NCI-H460 (cell line): ENCODE measurements at regions not wholly inside any gene's neighbourhood (a gene's known extent, or its start where the extent isn't known, plus 50 kb on each side); places are given as distances from the start of the nearest gene placed in this dataset.

Experiments
- DNase-seq: peaks from one replicate; pipeline ENCODE4 v3.0.0-alpha.2; 2016; ENCODE audit warnings: low read depth; ENCODE audit errors: extremely low read depth

DNA sequence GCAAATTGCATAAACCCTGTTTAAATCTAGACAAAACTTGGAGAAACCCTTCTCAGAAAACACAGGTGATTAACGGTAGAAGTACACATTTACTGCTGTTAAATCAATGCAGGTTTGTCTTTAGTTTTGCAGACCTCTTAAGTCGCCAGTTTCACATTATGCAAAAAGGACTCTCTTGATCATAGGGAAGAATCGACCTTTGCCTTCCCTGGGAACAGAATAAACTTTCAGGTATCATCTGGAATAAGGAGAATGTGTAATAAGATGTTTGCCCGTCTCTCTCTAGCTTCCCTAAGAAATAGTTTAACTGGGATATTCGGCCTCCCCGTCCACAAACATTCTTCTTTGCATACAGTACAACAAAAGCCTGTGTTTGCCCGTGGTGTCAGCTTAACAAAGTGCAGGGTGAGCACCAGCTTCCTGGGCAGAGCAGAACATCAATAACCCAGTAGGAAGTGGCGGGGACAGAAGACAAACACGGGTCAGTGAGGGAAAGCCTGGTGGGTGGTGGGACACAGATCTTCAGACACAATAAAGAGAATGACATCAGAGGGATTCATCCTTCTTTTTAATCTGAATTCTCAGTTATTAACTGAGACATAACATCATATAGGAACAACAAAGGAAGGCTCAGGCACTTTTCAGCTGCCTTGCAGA is 1077.7 kb upstream of the SLC10A2 start:
- DNase-seq, result no peak

DNA sequence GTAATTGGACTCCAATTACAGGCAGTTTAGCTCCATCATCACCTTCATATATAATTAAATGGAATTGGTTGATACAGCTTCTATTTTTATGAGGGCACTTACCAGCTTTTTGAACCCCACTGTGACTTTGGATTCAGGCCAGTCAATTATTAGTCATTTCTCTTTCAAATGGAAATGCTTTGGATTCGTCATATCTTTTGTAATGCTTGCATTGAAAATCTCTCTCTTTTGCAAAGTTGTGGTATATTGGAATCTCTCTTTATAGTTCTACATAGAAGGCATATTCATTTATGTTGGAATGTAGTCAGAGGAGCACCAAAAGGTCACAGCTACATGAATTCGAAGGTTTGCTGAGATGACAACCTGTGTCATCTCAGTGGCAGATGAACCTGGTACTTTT is 1074.3 kb upstream of the SLC10A2 start:
- no peak for DNase-seq

DNA sequence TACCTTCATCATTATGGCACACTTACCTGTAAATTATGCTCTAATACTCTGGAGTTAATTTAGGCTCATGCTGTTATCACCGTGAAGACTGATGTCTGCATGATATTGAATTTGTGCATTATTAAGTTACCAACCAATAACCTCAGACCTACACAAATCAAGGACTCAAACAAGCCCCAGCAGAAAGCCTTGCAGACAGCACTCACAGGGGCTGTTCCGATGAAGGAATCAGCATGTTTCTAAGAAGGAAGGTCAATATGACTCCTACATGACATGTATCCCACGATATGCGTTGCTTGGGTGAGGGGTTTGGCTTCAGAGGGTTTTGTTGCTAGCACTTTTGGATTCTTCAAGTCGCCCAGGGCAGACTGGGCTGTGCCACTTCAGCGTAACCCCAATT is 1071.2 kb upstream of the SLC10A2 start:
- no peak for DNase-seq

DNA sequence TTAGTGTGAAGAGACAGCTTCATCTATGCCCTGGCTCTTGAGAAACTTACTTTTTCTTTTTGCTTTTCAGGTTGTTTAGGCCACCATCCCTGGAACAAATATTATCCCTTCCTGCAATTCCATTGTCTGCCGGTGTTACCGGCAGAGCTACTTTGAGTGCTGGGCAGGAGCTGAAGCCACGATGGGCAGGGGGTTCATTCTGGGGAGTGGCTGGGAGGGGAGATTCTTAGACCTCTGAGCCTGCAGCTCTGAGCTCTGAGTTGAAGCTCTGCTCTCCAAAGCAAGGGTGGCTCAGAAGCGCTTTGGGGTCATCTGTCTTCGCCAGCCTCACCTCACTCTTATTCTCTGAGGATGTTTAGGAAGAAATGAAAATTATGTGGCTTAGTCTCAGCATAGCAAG is 1066.6 kb upstream of the SLC10A2 start:
- no peak for DNase-seq

DNA sequence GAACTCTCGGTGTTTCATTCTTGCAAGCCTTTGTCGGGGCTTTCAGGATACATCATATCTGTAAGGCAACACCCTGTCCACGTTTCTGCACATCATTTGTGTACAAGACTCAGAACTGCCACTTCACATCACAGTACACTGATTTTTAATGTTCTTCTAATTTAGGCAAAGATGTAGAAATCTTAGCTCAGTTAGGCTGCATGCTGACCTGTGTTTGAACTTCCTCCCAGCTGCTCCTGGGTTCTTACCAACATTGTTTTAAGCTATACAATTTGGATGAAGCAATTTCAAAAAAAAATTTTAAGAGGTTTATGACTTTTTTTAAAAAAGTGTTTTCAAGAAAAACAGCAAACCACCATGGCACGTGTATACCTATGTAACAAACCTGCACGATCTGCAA is 1047.9 kb upstream of the SLC10A2 start:
- no peak for DNase-seq

DNA sequence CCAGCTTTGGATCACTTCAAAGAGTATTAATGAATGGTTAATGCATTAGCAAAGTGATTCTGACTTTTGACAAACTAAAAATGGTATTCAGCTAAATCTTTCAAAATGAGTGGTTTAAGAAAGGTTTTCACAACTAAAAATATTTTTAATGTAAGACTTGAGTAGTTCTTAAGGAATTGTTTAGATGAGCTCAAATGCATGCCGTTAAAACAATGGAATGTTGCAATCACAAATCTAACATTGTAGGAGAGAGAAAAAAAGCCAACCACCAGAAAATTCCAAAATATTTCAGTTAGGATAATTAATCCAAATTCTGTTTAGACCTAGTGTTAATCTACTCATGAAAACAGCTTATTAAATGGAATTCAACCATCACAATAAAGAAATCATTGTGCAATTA is 1044.8 kb upstream of the SLC10A2 start:
- no peak for DNase-seq

DNA sequence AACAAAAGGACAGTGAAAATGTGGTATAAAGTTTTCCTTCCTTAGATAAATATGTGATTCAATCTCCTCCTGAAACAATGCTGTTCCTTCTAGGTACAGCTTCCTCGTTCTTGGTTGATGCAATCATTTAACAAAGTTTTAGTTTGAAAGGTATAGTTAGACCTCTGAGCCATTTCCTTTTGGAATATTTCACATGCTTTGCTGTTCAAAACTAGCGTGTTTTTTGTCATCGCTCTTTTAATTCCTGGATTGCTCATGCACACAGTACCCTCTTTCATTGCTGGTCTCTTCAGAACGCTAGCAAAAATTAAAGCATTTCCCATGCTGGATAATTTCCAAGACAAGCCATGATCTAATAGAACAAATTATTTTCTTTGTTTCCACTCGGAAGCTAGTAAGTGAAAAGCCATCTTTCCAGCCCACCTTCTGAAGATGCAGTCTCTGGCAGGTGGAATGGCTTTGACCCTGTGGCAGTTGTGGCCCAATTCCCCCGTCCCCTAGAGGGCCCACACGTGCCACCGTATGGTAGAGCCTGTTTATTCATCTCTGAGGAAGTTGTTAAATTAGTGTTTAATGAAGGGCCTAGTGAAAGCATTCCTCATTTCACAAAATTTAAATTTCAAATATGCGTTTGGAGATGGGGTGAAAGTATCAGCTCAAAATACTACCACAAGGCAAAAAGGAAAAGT is 1040.6 kb upstream of the SLC10A2 start:
- no peak for DNase-seq

DNA sequence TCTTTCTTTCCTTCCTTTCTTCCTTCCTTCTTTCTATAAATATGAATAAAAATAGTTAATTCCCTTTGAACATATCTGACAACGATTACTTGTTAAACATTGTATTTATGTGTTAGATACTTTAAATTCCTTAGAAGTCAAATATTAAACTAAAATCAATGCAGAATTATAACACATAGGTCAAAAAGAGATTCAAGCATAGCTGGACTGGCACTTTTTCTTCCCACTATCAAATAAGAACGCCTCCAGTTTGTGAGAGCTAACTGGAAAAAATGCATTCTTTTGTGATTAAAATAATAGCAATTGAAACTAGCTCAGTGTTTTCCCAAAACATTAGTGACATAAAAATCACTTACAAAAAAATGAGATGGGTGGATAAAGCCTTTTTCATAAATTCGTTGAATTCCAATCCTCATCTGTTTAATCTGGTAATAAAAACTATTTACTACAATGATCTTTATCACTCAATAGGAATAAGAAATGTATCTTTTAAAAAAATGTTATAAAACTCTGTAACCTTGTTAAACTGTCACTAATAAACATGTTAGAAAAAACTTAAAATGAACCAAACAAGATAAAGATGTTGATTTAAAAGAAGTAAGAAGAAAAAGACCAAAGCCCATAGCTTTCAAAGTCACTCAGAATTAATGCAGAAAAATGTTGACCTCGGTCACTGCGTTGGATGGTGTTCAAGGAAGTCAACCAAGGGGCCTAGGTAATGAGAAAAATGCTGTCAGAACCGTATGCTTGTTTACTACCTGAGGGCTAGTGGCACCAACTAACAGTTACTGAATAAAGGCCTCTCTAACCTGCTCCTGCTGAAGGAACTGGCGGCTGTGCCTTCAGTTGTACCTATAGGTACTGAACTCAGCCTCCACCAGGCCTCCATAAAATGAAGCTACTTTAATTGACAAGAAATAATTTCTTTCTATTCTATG is 1039.5 kb upstream of the SLC10A2 start:
- DNase-seq, result no peak

DNA sequence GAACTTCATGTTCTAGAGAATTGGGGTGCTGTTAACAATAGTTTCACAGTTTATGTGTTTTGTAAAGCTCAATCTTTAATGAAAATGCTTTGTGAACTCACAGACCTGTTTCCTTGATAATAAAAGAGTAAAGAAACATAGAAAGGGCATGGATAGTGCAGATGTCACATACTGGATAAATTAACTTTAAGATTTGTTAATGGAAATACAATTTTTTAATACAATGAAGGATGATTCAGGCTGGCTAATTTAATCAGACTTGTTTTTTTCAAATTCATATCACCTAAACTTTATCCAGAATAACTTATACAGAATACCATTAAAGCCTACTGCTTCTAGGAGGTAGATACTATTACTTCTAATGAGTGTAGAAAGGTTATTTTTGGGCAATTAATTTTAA is 1033.5 kb upstream of the SLC10A2 start:
- no peak for DNase-seq

DNA sequence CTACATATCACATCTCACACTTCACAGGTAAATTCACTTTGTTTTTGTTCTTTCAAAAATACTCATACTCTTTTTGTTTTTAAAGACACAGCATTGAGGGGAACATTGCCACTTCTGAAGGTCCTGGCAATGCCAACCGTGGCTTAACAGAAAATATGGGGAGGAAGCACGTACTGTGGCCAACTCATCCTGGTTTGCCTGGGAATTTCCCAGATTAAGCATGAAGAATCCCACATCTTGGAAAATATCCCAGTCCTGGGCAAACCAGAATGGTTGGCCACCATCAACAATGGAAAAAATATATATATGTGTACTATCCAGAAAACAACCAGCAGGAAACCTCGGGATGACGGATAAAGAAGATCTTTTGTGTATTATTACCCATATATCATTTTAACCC is 1032.2 kb upstream of the SLC10A2 start:
- DNase-seq, result no peak

DNA sequence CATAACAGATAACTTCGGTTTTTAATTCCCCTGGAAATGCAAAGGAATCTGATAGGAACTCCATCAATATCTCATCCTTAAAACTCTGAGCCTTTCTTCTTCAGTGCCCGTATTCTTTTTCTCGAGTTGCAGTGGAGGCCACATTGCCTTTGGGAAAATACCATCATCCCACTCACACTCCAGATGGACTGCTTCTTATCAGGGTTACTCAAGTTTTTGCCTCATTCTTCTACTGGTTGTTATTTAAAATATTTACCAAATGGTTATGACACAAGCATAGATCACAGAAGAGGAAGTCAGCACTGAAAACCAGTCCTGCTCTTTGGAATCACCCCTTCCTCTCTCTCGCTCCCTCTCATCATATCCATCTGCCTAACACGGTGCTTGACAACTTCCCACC is 1020.5 kb upstream of the SLC10A2 start:
- no peak for DNase-seq

DNA sequence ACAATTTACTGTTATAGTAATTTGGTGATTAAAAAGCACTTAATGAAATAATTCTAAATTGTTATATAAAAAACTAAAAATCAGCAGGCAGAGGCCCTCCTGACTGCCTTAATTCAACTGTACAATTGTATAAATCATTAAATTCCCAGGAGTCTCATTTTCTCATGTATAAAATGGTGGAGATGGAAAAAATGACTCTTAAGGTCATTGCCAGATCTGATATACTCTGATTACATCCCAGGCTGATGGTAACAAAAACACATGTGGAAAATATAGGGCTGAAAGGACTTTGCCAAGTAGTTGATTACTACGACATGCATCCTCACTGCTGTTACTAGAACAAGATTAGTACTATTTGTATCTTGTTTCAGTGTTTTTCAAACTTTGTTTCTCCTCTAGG is 1020.0 kb upstream of the SLC10A2 start:
- no peak for DNase-seq

DNA sequence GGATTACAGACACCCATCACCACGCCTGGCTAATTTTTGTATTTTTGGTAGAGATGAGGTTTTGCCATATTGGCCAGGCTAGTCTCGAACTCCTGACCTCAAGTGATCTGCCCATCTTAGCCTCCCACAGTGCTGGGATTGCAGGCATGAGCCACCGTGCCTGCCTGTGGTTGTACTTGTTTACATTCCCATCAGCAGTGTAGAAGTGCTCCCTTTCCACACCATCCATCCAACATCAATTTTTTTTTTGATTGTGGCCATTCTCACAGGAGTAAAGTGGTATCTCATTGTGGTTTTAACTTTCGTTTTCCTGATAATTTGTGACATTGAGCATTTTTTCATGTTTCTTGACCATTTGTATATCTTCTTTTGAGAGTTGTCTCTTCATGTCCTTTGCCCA is 1019.4 kb upstream of the SLC10A2 start:
- DNase-seq, result no peak

DNA sequence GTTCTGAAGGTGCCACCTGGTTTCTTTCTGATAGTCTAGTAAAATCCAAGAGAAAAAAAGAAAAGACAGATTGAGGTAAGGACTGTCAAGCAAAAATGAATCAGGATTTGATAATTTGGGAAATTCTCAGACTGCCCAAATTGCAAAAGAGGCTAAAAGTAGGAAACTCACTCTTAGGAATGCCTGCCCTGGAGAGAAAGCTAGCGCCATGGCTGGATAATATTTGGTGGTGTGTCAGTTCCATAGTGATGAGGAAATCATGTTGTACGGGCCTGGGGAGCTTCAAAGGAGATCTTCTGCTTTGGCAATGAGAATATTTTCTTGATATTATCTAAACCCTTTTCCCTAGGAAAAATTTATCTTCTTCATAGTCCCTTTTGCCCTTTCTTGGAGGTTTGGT is 1008.1 kb upstream of the SLC10A2 start:
- no peak for DNase-seq

DNA sequence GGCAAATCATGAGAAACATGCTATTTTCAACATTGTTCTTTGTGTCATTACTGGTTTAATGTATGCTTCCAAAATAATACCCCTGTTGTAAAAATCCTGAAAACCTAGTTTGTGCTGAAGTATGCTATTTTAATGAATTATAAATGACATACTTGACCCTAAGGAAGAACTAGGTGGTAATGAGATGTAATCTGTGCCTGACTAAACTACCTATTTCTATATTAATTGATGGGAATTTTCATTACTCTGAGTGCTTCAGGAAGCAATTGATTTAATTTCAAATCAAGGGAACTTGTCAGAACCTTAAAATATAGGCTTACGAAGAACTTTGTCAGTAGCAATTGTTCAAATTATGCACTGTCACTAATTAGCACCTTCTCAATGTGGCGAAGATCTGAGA is 1005.6 kb upstream of the SLC10A2 start:
- DNase-seq, result no peak

DNA sequence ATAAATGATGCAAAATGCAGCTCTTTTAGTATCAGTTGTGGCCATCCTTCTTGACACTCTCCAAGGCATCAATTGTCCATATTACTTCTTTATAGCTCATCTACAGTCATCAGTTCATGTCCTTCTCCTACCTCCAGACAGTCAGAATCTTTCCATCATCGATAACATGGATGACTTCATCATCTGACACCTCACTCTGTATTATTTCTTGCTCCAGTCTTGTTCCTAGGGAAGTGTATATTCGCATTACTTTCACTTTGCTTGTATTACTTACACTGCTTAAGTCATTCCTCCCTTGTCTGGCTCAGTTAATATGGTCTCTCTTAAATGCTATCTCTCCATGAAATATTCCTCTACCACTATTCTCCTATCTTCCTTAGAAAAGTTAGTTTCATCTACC is 999.1 kb upstream of the SLC10A2 start:
- DNase-seq, result no peak

DNA sequence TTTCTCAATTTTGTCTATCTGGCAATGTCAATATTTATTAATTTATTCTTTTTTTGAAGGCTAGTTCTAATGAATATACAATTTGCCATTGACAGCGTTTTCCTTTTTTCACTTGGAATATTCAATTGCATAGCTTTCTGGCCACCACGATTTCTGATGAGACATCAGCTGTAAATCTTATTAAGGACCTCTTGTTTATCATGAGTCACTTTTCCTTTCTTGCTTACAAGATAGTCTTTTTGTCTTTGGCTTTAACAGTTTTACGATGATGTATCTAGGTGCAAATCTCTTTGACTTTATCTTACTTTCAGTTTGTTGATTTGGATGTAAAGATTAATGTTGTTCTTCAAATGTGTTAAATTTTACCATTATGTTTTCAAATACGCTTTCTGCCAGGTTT is 991.6 kb upstream of the SLC10A2 start:
- DNase-seq, result no peak

DNA sequence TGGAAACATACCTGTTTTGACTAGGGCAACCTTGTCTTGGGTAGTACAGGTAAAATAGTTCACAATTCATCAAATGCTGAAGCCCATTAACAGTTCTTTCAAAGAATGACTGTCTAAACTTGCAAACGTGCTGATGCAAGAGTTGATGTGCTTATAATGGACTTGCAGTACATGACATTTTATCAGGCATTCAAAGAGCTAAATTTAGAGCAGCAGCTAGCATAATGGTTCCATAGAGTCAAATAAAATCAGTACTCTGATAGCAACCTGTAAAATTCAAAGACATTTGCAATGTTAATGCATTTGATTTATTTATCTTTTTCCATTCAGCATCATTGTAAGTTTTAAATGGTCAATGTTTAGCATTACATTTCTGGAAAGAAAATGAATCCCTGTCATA is 979.7 kb upstream of the SLC10A2 start:
- no peak for DNase-seq

DNA sequence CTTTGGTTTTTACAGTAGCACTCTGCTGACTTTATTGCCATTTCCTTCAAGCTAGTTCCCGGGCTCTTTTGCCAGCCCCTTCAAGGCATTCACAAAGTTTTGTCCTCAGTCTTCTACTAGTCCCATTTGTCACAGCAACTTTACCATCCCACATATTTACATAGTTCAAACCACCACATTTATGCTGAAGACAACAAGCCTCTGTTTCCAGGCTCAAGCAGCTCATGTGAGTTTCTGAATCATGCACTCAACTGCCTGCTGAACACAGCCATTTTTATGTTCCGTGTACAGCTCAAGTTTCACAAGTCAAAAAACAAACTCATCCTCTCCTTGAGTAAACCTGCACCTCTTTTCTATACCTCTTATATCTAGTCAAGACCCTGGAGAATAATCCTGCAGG is 977.0 kb upstream of the SLC10A2 start:
- DNase-seq, result no peak

DNA sequence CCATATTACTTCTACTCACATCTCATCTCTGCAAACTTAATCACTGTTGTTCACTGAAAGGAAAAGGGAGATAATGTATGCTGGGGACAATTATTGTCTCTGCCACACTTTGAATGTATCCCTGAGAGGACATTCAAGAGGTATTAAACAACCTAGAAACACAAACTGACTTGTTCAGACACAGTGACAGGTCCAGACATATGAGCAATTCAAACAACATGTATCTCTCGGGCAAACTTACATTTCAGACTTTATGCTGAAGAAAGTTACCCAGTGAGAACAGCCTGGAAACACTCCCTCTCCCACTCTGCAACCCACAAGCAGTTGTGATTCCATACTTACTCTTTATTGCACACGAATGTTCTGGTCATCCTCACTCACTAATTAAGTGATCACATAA is 968.7 kb upstream of the SLC10A2 start:
- no peak for DNase-seq

DNA sequence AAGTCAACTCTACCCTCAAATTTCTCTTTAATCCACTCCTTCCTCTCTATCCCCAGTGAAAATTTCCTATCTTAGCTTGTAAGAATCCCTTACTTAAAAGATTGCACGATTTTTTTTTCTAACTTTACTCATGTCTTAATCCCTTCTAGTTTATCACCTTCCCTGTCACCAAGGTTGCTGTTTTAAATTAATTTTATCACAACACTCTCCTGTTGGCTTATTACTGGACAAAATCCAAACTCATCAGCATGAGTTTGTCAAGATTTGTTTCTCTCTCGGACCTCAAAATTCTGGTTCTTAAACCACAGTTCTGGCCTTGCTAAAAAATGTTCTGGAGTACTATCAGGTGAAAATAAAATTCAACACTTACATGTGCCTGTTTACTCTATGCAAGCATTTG is 959.1 kb upstream of the SLC10A2 start:
- DNase-seq, result no peak
